HG03280 (cell line): ENCODE measurements at regions not wholly inside any gene's neighbourhood (a gene's known extent, or its start where the extent isn't known, plus 50 kb on each side); places are given as distances from the start of the nearest gene placed in this dataset.
A peak's percentile ranks its signal among the peaks of the same experiment; 100 is the strongest.

ENCODE experiments used
- ATAC-seq: cut with Tn5 transposase; IDR thresholded peaks from one replicate; pipeline ENCODE4 v1.9.1; 2021; ENCODE audit warnings: mild to moderate bottlenecking, moderate library complexity; ENCODE audit not compliant: unreplicated experiment

DNA sequence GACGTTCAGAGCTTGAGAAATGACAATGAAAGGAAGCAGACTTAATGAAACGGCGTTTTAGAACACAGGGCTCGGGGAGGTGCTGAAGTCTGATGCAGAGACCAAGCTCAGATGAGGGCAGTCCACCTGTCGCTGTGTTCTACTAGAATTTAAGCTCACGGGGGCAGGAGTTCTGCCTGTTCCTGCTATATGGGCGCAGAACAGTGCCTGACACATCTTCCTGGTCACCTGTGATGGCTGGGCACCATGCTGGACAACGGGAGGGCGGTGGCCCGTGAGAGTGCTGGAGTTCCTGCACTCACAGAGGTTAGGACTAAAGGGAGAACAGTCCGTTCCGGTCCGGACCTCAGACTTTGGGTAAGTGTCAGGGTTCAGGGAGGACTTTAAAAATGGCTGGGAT is 130.6 kb downstream of the ERMARD start:
- no peak for ATAC-seq

DNA sequence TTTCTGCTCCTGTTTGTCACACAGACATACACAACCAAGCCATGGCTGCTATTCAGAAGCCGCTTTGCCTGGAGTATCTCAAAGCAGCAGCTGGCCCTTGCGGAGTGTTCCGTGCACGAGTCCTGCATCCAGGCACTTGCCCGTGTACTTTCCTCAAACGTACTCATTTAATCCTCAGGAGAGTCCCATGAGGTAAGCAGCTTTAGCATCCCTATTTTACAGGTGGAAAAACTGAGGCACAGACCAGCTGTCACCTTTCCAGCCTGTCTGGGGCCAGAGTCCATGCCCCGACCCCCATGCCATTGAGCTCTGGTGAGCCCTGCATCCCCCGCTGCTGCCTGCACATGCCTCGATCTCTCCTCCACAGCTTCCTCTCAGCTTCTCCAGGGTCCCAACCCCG is 130.0 kb downstream of the ERMARD start:
- no peak for ATAC-seq

DNA sequence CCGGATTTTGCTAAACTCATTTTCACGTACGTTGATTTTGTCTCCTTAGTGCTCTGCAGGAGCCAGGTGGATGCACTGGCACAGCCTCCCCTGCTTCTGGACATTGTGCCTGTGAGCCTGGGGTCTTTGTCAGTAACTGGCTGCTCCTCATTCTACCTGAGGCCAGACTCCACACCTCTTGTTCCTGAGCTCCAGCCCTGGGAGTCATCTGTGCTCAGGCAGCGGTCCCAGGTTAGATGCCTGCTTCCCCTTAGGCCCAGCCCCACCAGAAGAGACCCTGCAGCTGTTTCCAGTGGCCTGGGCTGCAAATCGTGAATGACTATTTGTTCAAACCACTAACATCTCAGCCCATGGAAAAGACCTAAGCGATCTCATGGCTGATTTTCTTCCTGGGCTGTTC is 129.1 kb downstream of the ERMARD start:
- no peak for ATAC-seq

DNA sequence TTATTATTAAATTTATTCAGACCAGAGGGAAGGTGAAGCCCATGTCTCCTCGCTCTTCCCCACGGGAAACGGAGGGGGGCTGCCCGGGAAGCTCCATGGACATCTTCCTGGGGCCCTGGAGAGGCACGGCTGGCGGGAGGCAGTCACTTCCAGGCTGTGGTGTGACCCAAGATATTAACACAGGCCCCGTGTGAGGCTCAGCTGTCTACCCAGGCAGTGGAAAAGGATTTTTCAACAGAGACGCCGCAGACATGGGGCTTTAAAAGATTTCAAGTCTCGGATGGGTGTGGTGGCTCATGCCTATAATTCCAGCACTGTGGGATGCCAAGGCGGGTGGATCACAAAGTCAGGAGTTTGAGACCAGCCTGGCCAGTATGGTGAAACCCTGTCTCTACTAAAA is 117.9 kb downstream of the ERMARD start:
- no peak for ATAC-seq

DNA sequence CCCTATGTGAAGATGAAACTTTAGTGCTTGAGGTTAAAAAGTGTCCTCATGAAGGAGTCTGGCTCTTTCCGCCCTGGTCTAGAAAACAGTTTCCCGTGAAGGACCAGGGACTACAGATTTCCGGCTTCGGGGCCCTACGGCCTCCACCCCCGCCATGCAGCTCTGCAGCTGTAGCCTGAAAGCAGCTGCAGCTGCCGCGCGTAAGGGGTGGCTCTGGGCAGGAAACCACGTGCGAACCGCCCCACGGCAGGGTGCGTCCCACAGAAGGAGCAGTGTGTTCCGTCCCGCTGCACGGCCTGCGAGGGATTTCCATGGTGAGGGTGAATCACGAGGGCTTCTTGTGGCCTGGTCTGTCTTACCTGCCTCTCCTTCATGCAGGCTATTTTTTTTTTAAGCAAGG is 117.0 kb downstream of the ERMARD start:
- peak; percentile 48 for ATAC-seq

DNA sequence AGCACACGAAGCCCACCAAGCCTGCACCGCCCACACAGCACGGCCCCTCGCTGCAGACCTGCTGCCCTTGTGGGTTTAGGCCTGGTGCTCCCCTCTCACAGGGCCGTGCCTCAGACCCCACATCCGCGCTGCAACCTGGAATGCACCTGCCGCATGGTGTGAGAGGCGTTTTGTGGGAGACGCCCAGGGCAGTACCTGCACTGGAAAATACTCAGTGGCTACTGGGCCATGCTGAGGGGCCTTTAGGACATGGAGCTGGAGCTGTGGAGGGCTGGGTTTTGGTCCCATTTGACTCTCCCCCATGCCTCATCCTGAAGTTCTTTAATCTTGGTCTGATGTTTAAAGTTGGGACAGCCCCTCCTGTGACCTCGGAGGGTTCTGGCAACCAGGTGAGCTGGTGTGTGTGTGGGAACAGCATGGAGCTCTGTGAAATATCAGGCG is 116.3 kb downstream of the ERMARD start:
- ATAC-seq, result no peak

DNA sequence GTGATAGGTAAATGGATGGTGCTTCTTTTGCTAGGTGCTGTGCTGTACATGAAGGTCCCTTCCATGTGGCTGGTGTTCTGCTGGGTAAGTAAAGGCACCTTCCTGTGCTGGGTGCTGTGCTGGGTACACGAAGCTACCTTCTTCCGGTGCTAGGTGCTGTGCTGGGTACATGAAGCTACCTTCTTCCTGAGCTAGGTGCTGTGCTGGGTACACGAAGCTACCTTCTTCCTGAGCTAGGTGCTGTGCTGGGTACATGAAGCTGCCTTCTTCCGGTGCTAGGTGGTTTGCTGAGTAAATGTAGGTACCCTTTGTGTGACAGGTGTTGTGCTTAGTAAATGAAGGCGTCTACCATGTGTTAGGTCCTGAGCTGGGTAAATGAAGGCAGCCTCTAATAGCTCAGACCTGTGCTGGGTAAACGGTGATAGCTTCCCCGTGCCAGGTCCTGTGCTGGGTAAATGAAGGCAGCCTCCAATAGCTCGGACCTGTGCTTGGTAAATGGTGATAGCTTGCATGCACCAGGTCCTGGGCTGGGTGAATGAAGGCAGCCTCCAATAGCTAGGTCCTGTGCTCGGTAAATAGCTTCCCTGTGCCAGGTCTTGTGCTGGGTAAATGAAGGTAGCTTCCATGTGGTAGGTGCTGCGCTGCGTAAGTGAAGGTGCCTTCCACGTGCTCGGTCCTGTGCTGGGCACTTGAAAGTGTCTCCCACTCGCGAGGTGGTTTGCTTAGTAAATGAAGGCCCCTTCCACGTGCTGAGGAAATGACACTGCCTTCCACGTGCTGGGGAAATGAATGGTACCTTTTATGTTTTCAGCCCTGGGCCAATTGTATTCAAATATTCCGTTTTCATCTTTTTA is 115.5 kb downstream of the ERMARD start:
- ATAC-seq, result no peak

DNA sequence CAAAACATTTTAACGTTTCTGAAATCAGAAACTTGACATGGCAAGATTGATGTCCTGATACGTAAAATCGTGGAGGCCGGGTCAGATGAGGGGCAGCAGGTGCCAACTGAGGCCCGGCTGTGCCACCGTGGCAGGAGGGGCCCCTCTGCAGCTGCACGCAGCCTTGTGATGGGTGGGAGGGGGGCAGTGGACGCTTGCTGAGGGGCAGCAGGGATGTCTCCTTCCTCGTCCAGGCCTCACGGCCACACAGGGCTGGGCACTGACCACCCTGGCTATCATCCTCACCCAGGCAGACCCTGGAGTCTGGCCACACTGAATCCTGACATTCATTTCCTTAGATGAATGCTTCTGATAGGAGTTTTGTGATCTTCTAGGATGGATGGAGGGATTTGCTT is 114.7 kb downstream of the ERMARD start:
- no peak for ATAC-seq

DNA sequence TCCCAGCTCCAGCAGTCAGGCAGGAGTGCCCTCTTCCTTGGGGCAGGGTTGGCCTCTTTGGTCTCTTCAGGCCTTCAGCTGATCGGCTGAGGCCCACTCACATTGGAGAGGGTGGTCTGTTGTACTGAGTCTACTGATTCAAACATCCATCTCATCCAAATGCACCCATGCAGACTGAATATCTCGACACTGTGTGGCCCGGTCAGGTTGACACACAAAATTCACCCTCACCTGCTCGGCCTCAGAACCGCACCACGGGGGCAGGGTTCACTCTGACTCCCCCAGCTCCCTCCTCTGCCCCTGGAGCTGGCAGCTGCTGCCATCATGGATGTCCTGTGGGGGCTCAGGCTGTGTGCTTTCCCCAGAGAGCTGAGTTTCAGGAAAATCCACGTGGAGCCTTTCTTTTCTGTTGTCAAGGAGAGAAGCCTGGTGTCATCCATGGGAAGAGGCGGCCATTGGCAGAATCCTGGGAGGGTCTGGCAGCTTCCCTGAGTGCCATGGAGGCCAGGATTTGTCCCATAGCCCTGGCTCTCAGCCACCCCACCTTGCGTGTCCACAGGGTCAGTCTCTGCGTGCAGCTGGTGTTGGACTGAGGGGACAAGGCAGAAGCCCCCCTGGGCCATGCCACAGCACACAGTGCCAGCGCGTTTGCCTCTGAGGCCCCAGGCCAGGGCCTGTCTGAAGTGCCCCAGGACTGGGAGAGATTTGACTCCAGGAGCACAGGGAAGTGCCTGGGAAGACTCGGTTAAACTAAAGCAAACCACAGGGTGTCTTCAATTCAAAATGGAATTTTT is 114.1 kb downstream of the ERMARD start:
- no peak for ATAC-seq

DNA sequence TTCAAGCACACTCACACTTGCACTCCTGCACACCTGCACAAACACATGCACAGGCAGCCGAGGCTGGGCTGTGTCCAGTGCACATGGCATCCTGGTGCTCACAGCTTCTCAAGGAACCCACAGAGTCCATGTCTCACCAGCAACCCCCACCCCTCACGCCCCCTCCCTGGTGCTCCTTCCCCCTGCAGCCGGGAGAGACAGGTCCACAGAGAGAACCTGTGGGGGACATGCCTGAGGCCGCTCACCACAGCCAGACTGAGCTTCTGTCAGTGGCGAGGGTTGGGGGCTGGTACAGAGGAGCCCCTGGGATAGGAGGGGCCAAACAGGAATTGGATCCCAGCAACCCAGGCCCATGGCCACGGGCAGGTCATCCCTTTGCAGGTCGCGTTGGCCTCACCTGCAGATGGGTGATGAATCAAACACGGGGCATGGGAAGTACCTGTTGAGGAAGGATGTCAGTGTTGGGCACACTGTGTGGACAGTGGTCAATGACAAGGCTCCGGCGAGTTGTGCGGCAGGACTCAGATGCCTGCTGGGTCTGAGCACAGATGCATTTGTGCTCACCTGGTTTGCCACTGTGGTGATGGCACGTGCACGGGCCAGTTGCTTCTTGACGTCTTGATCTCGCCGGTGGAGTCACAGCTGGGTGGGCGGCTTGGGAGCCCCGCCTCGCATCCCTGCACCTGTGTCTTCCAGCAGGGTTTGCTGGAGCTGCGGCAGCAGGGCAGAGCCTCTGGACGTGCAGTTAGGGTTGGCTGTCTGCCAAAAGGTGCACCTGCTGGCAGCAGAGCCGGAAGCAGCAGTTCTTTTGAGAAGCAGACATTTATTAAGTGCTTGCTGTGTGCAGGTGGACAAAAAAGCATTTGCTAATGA is 113.0 kb downstream of the ERMARD start:
- no peak for ATAC-seq

DNA sequence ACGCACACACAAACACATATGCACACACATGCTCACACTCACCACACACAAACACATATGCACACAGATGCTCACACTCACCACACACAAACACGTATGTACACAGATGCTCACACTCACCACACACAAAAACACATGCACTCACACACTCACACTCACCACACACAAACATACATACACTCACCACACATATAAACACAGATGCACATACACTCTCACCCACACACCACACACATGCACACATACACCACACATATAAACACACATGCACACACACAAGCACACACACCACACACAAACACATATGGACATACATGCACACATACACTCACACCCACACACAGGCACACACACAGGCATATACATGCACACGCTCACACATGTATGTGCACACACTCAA is 112.3 kb downstream of the ERMARD start:
- no peak for ATAC-seq

DNA sequence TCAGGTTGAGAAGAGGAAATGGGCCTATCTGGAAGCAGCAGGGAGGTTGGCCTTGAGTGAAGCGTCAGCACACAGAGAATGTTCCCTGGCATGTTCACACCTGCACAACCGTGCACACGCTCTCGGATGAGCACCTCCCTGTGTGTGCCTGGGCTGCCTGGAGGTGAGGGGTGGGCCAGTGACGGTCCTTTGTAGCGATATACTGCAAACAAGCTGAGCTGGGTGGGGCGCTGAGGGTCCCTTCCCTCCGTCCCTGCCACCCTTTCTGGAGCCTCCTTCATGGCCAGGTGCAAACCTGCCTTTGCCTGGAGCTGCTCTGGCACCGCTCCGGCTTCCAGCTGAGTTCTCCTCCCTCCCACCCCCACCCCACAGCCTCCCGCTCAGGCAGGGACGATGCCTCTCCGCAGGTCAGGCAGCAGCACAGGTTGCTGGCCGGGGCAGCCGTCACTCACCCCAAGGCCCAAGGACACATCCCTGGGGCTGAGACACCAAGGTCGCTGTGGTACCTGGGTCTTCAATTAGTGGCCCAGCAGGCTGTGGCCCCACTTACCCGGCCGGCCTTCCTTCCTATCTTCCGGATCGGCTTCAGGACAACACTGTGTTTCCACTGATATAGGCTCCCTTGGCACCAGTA is 111.6 kb downstream of the ERMARD start:
- ATAC-seq, result no peak

DNA sequence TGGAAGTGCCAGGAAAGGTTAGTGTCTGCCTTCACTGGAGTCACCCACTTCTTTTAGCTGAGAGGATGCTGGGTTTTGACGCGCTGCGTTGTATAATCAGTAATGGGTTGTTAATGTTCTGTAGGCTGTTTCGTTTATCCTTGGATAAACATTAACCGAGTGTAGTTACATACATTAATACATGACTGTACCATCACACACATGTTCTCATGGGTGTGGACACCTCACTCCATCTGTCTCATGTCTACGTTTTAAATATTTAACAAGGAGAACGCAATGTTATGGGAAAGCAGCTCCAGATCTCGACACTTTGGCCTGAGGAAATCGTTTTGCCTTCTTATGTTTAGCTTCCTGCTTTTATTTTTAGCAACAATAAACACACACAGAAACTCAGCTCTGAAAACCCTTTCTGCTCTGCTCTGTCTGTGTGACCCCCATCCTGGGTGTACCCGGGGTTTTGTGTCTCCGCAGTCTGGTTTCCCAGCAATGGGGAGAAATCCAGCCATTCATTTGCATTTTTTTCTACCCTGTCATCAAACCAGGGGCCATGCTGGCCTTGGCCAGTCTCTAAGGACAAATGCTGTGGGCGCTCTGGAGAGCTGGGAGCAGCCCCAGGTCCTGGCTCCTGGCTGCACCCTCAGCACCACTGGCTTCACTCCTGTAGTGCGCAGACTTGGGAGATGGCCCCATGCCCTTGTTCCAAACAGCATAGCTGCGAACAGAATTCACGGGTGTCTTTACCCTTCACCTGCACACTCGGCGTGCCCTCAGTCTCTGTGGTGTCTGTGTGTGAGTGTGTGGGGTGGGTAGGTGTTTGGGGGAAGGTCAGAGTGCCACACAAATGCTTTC is 110.8 kb downstream of the ERMARD start:
- ATAC-seq, result no peak

DNA sequence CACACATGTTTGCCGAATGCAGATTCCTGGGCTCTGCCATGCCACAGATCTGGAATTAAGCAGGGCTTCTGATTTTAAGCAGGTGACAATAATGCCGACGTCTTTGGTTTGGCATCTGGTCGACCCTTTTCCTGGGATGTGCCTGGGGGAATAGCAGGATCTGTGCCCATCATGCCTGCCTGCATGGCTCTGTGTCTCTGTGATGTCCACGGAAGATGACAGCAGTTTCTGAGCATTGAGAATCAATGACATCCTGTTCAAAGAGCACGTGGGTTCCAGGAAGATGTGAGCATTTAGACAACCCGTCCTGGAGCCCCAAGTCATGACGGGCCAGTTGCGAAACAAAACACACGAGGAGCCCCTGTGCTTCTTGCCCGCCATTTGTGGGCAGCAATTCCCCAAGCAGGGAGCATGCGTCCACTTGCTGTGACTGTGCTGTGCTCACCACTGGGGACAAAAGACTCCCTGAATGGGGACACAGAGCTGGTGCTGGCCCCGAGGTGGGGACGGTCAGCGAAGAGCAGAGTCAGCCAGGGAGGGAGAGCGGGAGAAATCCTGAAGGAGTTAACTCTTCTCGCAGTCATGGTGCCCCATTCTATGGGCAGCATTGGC is 110.1 kb downstream of the ERMARD start:
- no peak for ATAC-seq

DNA sequence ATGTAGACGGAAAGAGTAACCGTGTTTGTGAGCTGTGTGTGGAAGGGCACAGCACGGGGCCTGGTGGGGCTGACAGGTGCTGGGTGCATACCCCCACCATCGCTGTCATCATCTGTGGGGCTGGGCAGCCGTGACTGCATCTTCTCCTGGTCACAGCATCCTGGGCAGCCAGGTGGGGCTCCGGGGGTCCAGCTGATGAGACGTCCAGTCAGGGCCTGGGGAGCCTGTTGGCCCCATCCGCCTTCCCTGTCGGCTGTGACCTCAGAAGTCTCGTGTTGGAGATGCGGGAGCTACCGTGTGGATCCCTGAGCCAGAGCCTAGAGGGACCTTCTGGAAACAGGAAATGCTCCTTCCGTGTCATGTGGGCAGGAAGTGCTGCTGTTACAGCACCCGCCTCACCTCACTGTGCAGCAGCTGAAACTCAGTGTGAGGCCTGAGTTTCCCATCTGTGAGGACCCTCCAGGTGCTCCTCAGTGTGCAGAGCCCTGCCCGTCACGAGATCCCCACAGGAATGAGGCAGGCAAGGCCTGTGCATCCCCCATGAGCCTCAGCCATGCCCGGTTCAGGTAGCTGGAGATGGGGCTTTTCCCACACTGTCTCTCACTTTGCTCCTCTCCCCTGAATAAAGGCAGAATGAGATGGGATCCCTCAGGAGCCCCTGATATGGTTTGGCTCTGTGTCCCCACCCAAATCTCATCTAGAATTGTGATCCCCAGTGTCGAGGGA is 108.7 kb downstream of the ERMARD start:
- ATAC-seq, result no peak

DNA sequence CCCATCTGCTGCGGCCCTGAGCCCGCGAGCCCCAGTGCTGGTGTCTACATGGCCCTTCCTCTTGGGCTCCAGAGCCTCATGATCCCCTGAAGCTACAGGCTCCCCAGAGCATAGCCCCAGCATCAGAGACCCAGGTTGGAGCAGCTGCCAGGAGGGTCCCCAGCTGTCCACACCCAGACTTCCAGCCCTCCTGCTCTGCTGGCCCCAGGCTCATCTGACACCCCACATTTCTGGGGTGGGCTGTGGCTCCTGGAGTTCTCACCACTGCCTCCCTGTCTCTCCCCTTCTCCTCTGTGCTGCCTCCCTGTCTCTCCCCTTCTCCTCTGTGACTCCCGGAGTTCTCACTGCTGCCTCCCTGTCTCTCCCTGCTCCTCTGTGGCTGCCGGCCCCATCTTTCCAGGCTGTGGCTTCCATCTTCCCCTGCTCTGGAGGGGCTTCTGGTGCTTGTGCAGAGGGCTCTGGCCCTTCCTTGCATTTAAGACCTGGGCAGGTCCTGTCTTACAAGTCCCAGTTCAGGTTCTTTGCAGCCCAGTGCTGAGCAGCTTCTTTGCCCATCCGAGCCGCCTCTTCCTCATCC is 108.1 kb downstream of the ERMARD start:
- no peak for ATAC-seq

DNA sequence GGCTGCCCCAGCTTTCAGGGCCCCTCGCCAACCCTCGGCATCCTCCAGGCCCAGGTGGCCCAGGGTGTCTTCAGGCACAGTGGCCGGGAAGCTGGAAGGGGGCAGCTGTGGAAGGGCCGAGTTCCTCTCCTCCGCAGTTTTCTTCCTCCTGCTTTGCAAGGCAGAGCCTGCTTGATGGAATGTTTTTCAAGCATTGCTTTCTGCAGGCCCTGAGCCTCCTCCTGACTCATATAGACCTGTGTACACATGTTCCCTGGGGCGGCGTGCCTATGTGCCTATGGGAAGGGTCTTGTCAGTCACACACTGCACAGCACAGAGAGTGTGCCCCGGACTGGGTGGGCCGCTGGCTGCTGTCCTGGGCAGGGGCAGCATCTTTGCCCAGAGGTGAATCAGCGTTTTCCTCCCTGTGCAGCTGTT is 107.5 kb downstream of the ERMARD start:
- no peak for ATAC-seq

DNA sequence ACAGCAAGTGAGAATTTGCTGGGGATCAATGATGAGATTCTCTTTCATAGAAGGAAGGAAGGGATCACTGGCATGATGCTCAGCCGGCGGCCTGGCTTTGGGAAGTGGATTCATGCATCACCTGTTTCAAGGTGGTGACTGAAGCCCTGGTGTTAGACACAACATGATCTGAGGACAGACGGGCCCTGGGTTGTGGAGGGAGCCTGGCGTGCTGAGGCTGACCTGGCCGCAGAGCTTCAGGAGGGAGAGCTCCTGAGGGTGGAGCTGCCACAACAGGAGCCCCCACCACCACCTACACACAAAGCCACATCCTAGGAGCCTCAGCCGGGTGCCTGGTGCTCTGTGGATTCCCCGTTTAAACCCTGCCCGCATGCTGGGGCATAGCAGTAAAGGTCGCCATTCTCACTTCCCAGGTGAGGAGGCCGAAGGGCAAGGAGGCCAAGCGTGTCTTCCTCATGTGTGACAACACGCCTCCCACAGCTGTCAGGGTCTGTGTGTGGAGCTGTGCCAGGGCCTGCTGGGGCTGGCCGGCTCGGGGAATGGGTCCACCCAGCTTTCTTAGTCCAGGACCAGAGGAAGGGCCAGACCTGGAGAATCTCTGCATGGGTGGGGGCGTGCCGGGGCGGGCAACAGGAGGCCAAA is 107.0 kb downstream of the ERMARD start:
- no peak for ATAC-seq
